HG03039 (cell line): ENCODE measurements at regions not wholly inside any gene's neighbourhood (a gene's known extent, or its start where the extent isn't known, plus 50 kb on each side); places are given as distances from the start of the nearest gene placed in this dataset.

Experiments used
- ATAC-seq: cut with Tn5 transposase; IDR thresholded peaks from one replicate; pipeline ENCODE4 v1.9.1; 2021; ENCODE audit warnings: mild to moderate bottlenecking, moderate library complexity; ENCODE audit not compliant: unreplicated experiment

- no peak for ATAC-seq
Observed at GRCh38 chr1:193365966-193366365, 179.6 kb upstream of the B3GALT2 start.

GRCh38 chr1:193359631-193360030 is 173.2 kb upstream of the B3GALT2 start:
- no peak for ATAC-seq

- no peak for ATAC-seq
Observed at GRCh38 chr1:193358419-193358818, 172.0 kb upstream of the B3GALT2 start.

- ATAC-seq, result no peak
Observed at GRCh38 chr1:193356249-193356648, 169.8 kb upstream of the B3GALT2 start.

DNA sequence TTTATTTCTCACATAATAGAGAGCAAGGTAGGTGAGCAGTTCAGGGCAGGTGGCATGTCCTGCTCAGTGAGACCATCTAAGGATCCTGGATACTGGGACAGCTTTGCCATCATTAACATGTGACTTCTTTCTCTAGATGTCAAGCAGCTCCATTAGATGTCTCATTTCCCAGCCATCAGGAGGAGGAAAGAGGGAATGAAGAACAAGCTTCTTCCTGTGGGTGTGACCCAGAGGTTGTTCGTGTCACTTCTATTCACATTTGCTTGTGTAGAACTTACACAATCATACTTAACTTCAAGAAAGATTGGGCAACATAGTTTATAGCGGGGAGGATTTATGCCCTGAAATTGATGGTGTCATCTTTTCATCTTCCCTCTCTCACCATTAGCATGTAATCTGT is 169.2 kb upstream of the B3GALT2 start:
- ATAC-seq, result no peak

GRCh38 chr1:193355178-193355577 is 168.8 kb upstream of the B3GALT2 start:
- no peak for ATAC-seq

GRCh38 chr1:193348769-193349535 is 162.5 kb upstream of the B3GALT2 start:
- no peak for ATAC-seq

GRCh38 chr1:193348091-193348768 is 161.8 kb upstream of the B3GALT2 start:
- ATAC-seq, result no peak

DNA sequence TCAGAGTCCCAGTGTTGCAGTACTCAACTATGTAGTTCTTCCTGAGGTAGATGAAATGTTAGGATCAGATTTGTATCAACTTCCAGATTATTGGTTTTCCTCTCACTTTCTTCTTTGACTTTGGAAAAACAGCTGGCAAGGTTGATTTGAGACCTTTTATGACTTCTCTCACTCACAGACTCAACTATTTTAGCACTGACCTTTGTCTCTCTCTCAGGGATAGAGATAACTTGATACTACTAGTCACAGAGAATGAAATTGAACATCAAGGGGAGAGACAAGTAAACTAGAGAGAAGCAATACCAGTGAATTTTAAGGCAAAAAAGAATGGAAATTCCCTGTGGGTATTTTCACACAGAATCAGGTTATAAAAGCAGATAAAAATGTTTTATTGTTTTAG is 159.7 kb upstream of the B3GALT2 start:
- ATAC-seq, result no peak

DNA sequence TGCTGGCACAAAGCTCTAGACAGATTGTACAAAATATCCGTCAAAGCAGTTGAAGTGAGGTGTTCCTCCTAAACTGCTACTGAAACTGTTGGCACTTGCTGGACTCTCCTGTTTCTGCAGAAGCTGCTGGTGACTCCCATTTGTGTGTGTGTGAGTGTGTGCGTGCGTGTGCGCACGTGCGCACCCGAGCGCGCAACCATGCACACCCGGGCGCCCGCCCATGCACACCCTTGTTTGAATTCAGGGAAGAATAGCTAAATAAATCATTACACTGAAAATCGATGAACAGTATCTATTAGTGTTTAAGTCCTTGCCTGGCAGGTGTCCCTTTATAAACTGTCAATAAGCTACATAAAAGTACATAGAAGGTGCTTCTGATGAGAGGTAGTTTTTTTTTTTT is 156.4 kb upstream of the B3GALT2 start:
- ATAC-seq, result no peak

- no peak for ATAC-seq
Observed at GRCh38 chr1:193340331-193340730, 153.9 kb upstream of the B3GALT2 start.

DNA sequence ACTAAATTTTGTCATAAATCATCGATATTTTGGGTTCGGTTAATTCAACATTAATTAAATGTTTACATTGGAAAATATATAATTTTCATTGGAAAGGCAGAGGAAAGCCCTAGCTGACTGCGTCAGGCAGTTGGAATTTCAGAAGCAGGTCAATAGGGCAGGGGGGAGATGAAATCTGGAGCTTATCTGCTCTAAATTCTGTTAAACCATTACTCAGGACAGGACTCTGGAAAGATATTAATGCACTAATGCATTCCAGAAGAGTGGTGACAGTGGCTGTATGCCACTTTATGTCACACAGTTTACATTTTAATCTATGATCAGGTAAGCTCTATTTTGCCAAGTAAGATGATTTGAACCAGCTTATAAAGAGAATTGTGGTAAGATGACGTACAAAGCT is 153.0 kb upstream of the B3GALT2 start:
- no peak for ATAC-seq

DNA sequence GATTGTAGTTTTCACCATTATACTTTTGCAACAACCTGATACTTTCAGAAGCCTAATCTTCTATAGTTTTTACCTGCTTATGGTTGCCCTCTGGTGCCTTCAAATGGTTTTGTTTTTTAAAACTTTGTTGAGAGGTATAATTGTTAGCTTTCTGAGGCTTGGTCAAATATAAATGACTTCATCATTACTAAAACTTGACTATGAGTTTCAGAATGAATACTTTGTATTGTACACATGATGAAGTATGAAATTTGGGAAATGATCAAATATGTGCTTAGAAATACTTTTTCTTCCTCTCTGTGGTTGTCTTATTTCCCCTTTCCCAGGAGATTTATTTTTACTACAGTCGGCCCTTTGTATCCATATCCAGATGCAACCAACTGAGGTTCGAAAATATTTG is 151.8 kb upstream of the B3GALT2 start:
- no peak for ATAC-seq

DNA sequence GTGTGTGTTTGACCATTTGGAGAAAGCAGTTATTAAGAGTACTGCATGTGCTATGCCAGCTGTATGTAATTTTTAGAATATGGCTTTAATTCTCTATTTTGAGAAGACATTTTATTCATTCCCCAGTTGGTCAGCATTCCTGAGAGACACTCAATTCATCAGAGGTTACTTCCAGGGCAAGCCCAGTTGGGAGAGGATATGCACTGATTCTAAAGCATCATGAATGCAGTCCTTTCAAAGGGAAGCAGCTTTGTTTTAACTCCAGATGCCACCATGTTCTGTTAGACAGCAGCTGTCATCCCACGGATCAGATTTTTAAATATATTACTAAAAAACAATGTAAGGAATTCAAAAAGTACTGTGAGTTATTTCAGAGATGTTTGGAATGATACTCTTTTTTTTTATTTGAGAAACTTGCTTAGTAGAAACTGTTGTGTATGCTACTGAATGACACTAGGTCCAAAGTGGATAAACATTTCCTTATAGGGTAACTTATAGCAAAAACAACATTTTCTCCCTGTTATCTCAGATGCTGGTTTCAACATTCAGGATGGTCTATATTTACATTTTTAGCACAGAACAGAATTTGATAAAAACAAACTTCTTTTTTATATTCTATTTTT is 149.5 kb upstream of the B3GALT2 start:
- ATAC-seq, result no peak

- ATAC-seq, result no peak
Observed at GRCh38 chr1:193333166-193333565, 146.8 kb upstream of the B3GALT2 start.

- no peak for ATAC-seq
Observed at GRCh38 chr1:193326296-193326695, 139.9 kb upstream of the B3GALT2 start.

DNA sequence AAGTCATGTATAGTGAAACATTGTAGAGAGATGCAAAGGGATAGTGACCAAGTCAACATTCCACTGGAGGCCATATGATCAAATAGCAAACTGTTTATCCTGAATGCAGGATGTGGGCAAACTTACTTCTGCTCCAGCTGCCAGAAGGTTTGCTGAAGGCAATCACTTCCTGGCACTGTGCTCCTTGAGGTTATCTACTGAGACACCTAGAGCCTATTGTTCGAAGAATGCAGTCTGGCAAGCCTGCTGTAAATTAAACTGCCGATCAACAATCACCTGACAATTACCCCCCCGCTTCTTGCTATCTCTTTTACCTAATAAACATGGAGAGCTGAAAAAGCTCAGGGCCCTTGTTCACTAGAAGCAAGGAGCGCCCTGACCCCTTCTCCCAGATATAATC is 139.4 kb upstream of the B3GALT2 start:
- no peak for ATAC-seq

- ATAC-seq, result no peak
Observed at GRCh38 chr1:193325042-193325441, 138.6 kb upstream of the B3GALT2 start.

GRCh38 chr1:193322211-193322610 is 135.8 kb upstream of the B3GALT2 start:
- ATAC-seq, result no peak

DNA sequence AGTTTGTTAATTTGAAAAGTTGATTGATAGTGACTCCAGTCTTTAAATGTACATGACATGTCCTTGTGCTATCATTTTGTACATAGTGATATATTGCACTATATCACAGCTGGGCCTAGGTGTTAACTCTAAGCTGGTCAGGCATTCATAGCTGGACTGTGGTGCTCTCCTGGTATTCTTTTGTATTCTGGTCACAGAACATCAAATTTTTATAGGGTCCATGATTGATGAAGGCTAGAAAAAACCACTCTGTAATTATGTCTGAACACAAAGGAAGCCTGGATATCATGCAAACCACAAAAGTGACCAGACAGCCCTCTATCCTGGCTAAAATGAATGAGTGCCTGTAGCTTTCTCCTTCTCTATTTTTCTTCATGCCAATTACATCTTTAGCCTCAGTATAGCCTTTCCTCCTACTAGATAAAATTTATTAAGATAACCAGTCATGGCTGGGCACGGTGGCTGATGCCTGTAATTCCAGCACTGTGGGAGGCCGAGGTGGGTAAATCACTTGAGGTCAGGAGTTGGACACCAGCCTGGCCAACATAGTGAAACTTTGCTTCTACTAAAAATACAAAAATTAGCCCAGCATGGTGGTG is 134.9 kb upstream of the B3GALT2 start:
- ATAC-seq, result no peak

DNA sequence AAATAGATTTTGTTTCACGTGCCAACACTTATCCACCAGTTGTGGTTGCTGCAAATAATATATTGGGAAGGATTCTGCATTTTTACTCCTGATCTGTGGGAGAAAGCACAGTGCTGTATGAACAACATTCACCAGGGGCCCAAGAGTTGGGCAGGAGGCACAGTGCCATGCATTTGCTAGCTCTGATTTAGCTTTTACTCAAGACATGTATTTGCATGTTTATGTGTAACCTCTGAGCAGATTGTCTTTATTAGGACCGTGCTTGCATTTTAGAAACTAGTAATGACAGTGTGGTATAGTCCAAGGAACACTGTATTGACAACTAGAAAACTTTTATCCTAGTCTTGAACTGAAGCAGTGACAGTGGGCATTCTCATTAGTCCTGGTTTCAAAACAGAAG is 133.9 kb upstream of the B3GALT2 start:
- no peak for ATAC-seq

- ATAC-seq, result no peak
Observed at GRCh38 chr1:193318347-193318746, 131.9 kb upstream of the B3GALT2 start.
